OCI-LY1 (cell line): ENCODE measurements at regions not wholly inside any gene's neighbourhood (a gene's known extent, or its start where the extent isn't known, plus 50 kb on each side); places are given as distances from the start of the nearest gene placed in this dataset.

Experiments used
- H2AFZ ChIP-seq: fragments of 200-600 bp; sonication (generic), shearing (Covaris generic); 2 replicates; pipeline ENCODE4 v1.6.0; 2014; ENCODE audit warnings: antibody characterized with exemption, mild to moderate bottlenecking, low read length
- H3F3A ChIP-seq: fragments of 200-600 bp; sonication (generic), shearing (Covaris generic); 2 replicates; pipeline ENCODE4 v1.6.0; 2014; ENCODE audit warnings: mild to moderate bottlenecking, antibody characterized with exemption, low read length, moderate library complexity; ENCODE audit not compliant: insufficient read depth
- H3K27ac ChIP-seq: fragments of 200-600 bp; sonication (generic); 2 replicates; pipeline ENCODE4 v1.5.1; 2014; ENCODE audit warnings: low read length, mixed run types, mild to moderate bottlenecking, low read depth; ENCODE audit not compliant: poor library complexity, severe bottlenecking
- H3K27me3 ChIP-seq: fragments of 200-600 bp; sonication (generic); 2 replicates; pipeline ENCODE4 v1.6.0; 2014; ENCODE audit warnings: antibody characterized with exemption, mild to moderate bottlenecking, low read length, moderate library complexity; ENCODE audit not compliant: insufficient read depth
- H3K36me3 ChIP-seq: fragments of 200-600 bp; sonication (generic); 2 replicates; pipeline ENCODE4 v1.6.1; 2014; ENCODE audit warnings: mild to moderate bottlenecking, antibody characterized with exemption, low read length, moderate library complexity, mixed read lengths; ENCODE audit not compliant: insufficient read depth
- H3K4me1 ChIP-seq: fragments of 200-600 bp; sonication (generic); 2 replicates; pipeline ENCODE4 v1.5.1; 2014; ENCODE audit warnings: mild to moderate bottlenecking, low read length, moderate library complexity; ENCODE audit not compliant: insufficient read depth, severe bottlenecking
- H3K4me2 ChIP-seq: fragments of 200-600 bp; sonication (generic), shearing (Covaris generic); 2 replicates; pipeline ENCODE4 v1.6.1; 2014; ENCODE audit warnings: low read length
- H3K4me3 ChIP-seq: fragments of 200-600 bp; sonication (generic); 2 replicates; pipeline ENCODE4 v1.5.1; 2014; ENCODE audit warnings: low read length, low read depth, mild to moderate bottlenecking, mixed read lengths; ENCODE audit not compliant: poor library complexity, severe bottlenecking
- H3K79me2 ChIP-seq: fragments of 200-600 bp; shearing (Covaris generic); 2 replicates; pipeline ENCODE4 v1.6.1; 2016; ENCODE audit warnings: mixed run types, low read length, mixed read lengths; ENCODE audit not compliant: insufficient read depth
- H3K9ac ChIP-seq: fragments of 200-600 bp; sonication (generic), shearing (Covaris generic); 2 replicates; pipeline ENCODE4 v1.6.1; 2014; ENCODE audit warnings: mild to moderate bottlenecking, low read length, mixed read lengths
- H3K9me2 ChIP-seq: fragments of 200-600 bp; sonication (generic), shearing (Covaris generic); 2 replicates; pipeline ENCODE4 v1.6.1; 2014; ENCODE audit warnings: low read depth, mild to moderate bottlenecking, low read length, mixed read lengths
- H3K9me3 ChIP-seq: fragments of 200-600 bp; shearing (Covaris generic); 2 replicates; pipeline ENCODE4 v1.6.1; 2014; ENCODE audit warnings: low read length, mixed read lengths
- H4K20me1 ChIP-seq: fragments of 200-600 bp; sonication (generic), shearing (Covaris generic); 2 replicates; pipeline ENCODE4 v1.6.0; 2016; ENCODE audit warnings: mild to moderate bottlenecking, low read length; ENCODE audit not compliant: insufficient read depth
- CTCF ChIP-seq: fragments of 200-600 bp; sonication (generic), shearing (Covaris generic); IDR thresholded peaks from 2 replicates; pipeline ENCODE4 v1.5.1; 2017; ENCODE audit warnings: mild to moderate bottlenecking, antibody characterized with exemption, low read length, moderate library complexity, mixed read lengths
- EZH2 ChIP-seq: fragments of 200-600 bp; sonication (generic), shearing (Covaris generic); IDR thresholded peaks from 2 replicates; pipeline ENCODE4 v1.8.0; 2017; ENCODE audit warnings: borderline replicate concordance, mixed run types, mild to moderate bottlenecking, antibody characterized with exemption, low read length, moderate library complexity, mixed read lengths

GRCh38 chr5:155794795-155795194 lies 532.2 kb upstream of the SGCD start:
- H2AFZ ChIP-seq, result no peak overlapping the region
- no peaks in the 10 kb centered on the region for H4K20me1 ChIP-seq
- H3K4me2 ChIP-seq, result no peak overlapping the region

GRCh38 chr5:155799308-155799707 lies 527.7 kb upstream of the SGCD start:
- no peak overlapping the region for H3K27ac ChIP-seq
- H3K36me3 ChIP-seq, result no peaks in the 10 kb centered on the region
- no peaks in the 10 kb centered on the region for H3K4me1 ChIP-seq
- no peaks in the 10 kb centered on the region for H3F3A ChIP-seq
- no peak for TF ChIP-seq CTCF
- no peak for TF ChIP-seq EZH2
- H3K9ac ChIP-seq, result no peak overlapping the region
- no peaks in the 10 kb centered on the region for H3K79me2 ChIP-seq
- H3K9me2 ChIP-seq, result no peaks in the 10 kb centered on the region
- no peak overlapping the region for H2AFZ ChIP-seq
- no peaks in the 10 kb centered on the region for H4K20me1 ChIP-seq
- H3K4me3 ChIP-seq, result no peak overlapping the region
- H3K27me3 ChIP-seq, result no peaks in the 10 kb centered on the region
- peaks cover 7% of the 10 kb centered on the region; the same call in 1 of the 2 replicates for H3K9me3 ChIP-seq
- no peak overlapping the region for H3K4me2 ChIP-seq

More at GRCh38 chr5:155794795-155795194, 532.2 kb upstream of the SGCD start:
- TF ChIP-seq EZH2 (no peak), CTCF (no peak)
- Histone ChIP-seq H3K4me3 (no peak overlapping the region), H3K9ac (no peak overlapping the region), H3F3A (no peaks in the 10 kb centered on the region), H3K9me2 (no peaks in the 10 kb centered on the region), H3K9me3 (peaks cover 7% of the 10 kb centered on the region; the same call in 1 of the 2 replicates), H3K27ac (no peak overlapping the region), H3K4me1 (no peaks in the 10 kb centered on the region), H3K27me3 (no peaks in the 10 kb centered on the region), H3K79me2 (no peaks in the 10 kb centered on the region), H3K36me3 (no peaks in the 10 kb centered on the region)

- H3K36me3 ChIP-seq, result no peaks in the 10 kb centered on the region
- no peak overlapping the region for H3K4me2 ChIP-seq
- no peak overlapping the region for H2AFZ ChIP-seq
- H3K4me1 ChIP-seq, result no peaks in the 10 kb centered on the region
- H3F3A ChIP-seq, result no peaks in the 10 kb centered on the region
- no peaks in the 10 kb centered on the region for H3K27me3 ChIP-seq
- H3K79me2 ChIP-seq, result no peaks in the 10 kb centered on the region
- no peaks in the 10 kb centered on the region for H3K9me3 ChIP-seq
- H3K4me3 ChIP-seq, result no peak overlapping the region
- no peaks in the 10 kb centered on the region for H3K9me2 ChIP-seq
- no peak for TF ChIP-seq EZH2
- TF ChIP-seq CTCF, result no peak
- no peak overlapping the region for H3K9ac ChIP-seq
- H3K27ac ChIP-seq, result no peak overlapping the region
- no peaks in the 10 kb centered on the region for H4K20me1 ChIP-seq
Measured at GRCh38 chr5:155807884-155808576, 518.9 kb upstream of the SGCD start.
